Neural cell (in vitro differentiated cells): ENCODE measurements at regions not wholly inside any gene's neighbourhood (a gene's known extent, or its start where the extent isn't known, plus 50 kb on each side); places are given as distances from the start of the nearest gene placed in this dataset.

Experiments used
- H2AFZ ChIP-seq: fragments of 200-600, 300-800 bp; sonication (generic), shearing (Covaris generic); 2 replicates; pipeline ENCODE4 v1.6.0; 2014; ENCODE audit warnings: low read depth, mild to moderate bottlenecking, antibody characterized with exemption, low read length, moderate library complexity
- H3F3A ChIP-seq: fragments of 200-600 bp; shearing (Covaris generic); 2 replicates; pipeline ENCODE4 v1.6.1; 2016; ENCODE audit warnings: mild to moderate bottlenecking, moderate library complexity, mixed read lengths, antibody characterized with exemption, low read length; ENCODE audit not compliant: insufficient read depth, poor library complexity, severe bottlenecking
- H3K27ac ChIP-seq: fragments of 200-600, 300-800 bp; sonication (generic), shearing (Covaris generic); 2 replicates; pipeline ENCODE4 v1.5.1; 2014; ENCODE audit warnings: mild to moderate bottlenecking, low read length, moderate library complexity
- H3K27me3 ChIP-seq: fragments of 300-800, 200-600 bp; sonication (generic), shearing (Covaris generic); 2 replicates; pipeline ENCODE4 v1.6.0; 2014; ENCODE audit warnings: mild to moderate bottlenecking, low read depth, low read length, moderate library complexity; ENCODE audit not compliant: insufficient read depth
- H3K36me3 ChIP-seq: fragments of 300-800, 200-600 bp; sonication (generic), shearing (Covaris generic); 2 replicates; pipeline ENCODE4 v1.5.1; 2014; ENCODE audit warnings: mild to moderate bottlenecking, antibody characterized with exemption, low read length, moderate library complexity; ENCODE audit not compliant: insufficient read depth
- H3K4me2 ChIP-seq: fragments of 300-800, 200-600 bp; sonication (generic), shearing (Covaris generic); 2 replicates; pipeline ENCODE4 v1.6.0; 2014; ENCODE audit warnings: mild to moderate bottlenecking, low read length
- H3K4me3 ChIP-seq: fragments of 300-800, 200-600 bp; sonication (generic), shearing (Covaris generic); 2 replicates; pipeline ENCODE4 v1.5.1; 2014; ENCODE audit warnings: mild to moderate bottlenecking, low read length, moderate library complexity
- H3K79me2 ChIP-seq: fragments of 200-600 bp; shearing (Covaris generic); replicated peaks from 2 replicates; pipeline ENCODE4 v1.6.0; 2014; ENCODE audit warnings: mild to moderate bottlenecking, low read length, moderate library complexity; ENCODE audit not compliant: insufficient read depth
- H3K9ac ChIP-seq: fragments of 300-800, 200-600 bp; sonication (generic), shearing (Covaris generic); 2 replicates; pipeline ENCODE4 v1.6.1; 2016; ENCODE audit warnings: mild to moderate bottlenecking, low read length, mixed read lengths
- H3K9me2 ChIP-seq: fragments of 200-600 bp; shearing (Covaris generic); 2 replicates; pipeline ENCODE4 v1.6.1; 2016; ENCODE audit warnings: mild to moderate bottlenecking, low read length, mixed read lengths; ENCODE audit not compliant: insufficient read depth
- H3K9me3 ChIP-seq: fragments of 200-600, 300-800 bp; sonication (generic), shearing (Covaris generic); 2 replicates; pipeline ENCODE4 v1.6.1; 2016; ENCODE audit warnings: mild to moderate bottlenecking, mixed run types, low read length, moderate library complexity, mixed read lengths
- H4K20me1 ChIP-seq: fragments of 200-600 bp; shearing (Covaris generic); 2 replicates; pipeline ENCODE4 v1.6.1; 2016; ENCODE audit warnings: mild to moderate bottlenecking, mixed run types; ENCODE audit not compliant: insufficient read depth
- EP300 ChIP-seq: fragments of 450-650 bp; conservative IDR thresholded peaks from 2 replicates; pipeline ENCODE4 v1.6.1; 2014; ENCODE audit warnings: antibody characterized with exemption, mild to moderate bottlenecking, moderate library complexity; ENCODE audit not compliant: poor library complexity, severe bottlenecking
- EZH2 ChIP-seq: fragments of 200-600, 300-800 bp; shearing (Covaris generic), sonication (generic); IDR thresholded peaks from 2 replicates; pipeline ENCODE4 v1.6.1; 2014; ENCODE audit warnings: antibody characterized with exemption, low read length, borderline replicate concordance, mild to moderate bottlenecking; ENCODE audit not compliant: insufficient read depth, poor library complexity, severe bottlenecking
- MXI1 ChIP-seq: fragments of 450-650 bp; conservative IDR thresholded peaks from 2 replicates; pipeline ENCODE4 v1.6.1; 2014; ENCODE audit warnings: antibody characterized with exemption, mild to moderate bottlenecking; ENCODE audit not compliant: poor library complexity, severe bottlenecking
- POLR2AphosphoS5 ChIP-seq: IDR thresholded peaks from 2 replicates; pipeline ENCODE4 v1.6.1; 2012
- RAD21 ChIP-seq: fragments of 450-650 bp; conservative IDR thresholded peaks from 2 replicates; pipeline ENCODE4 v1.6.1; 2014; ENCODE audit warnings: antibody characterized with exemption, mild to moderate bottlenecking, moderate library complexity
- SMC3 ChIP-seq: fragments of 450-650 bp; conservative IDR thresholded peaks from 2 replicates; pipeline ENCODE4 v1.6.1; 2014; ENCODE audit warnings: antibody characterized with exemption, mild to moderate bottlenecking, moderate library complexity; ENCODE audit not compliant: poor library complexity
- TAF1 ChIP-seq: IDR thresholded peaks from 2 replicates; pipeline ENCODE4 v1.6.1; 2012; ENCODE audit warnings: low read depth
- TF ChIP-seq, protein P1 (sequence below): IDR thresholded peaks from 2 replicates; pipeline ENCODE4 v1.6.1; 2012; ENCODE audit warnings: borderline replicate concordance
- TF ChIP-seq, protein P2 (sequence below): fragments of 450-650 bp; IDR thresholded peaks from 2 replicates; pipeline ENCODE4 v1.5.1; 2014; ENCODE audit warnings: antibody characterized with exemption, mild to moderate bottlenecking, moderate library complexity; ENCODE audit not compliant: poor library complexity, severe bottlenecking

DNA sequence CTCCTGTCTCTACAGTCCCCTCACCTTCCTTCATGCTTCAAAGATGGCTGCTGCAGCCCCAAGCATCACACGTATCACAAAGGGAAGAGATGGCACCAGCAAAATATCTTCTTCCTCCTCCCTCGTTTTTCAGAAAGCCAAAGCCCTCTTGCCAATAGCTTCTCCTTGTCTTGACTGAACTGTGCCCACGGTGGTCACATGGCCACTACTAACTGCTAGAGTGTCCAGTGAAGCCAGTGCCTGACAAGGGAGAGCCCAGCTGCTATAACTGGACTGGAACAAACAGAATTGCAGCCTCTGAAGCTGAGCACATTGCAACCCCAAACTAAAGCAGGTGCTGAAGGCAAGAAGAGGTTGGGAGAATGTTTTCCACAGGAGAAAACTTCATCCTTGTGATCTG lies 120.8 kb upstream of the RET start:
- Histone ChIP-seq H4K20me1 (no peaks in the 10 kb centered on the region), H3K36me3 (no peaks in the 10 kb centered on the region), H3K9me3 (no peaks in the 10 kb centered on the region), H3K9ac (no peak overlapping the region), H3K9me2 (no peaks in the 10 kb centered on the region), H3F3A (no peaks in the 10 kb centered on the region), H3K79me2 (no peaks in the 10 kb centered on the region), H3K27ac (no peak overlapping the region), H2AFZ (no peak overlapping the region), H3K4me2 (no peak overlapping the region), H3K4me3 (no peak overlapping the region), H3K27me3 (no peaks in the 10 kb centered on the region)
- TF ChIP-seq TAF1 = no peak
- no peak for TF ChIP-seq EP300
- TF ChIP-seq RAD21 = no peak
- TF ChIP-seq, protein P1, sequence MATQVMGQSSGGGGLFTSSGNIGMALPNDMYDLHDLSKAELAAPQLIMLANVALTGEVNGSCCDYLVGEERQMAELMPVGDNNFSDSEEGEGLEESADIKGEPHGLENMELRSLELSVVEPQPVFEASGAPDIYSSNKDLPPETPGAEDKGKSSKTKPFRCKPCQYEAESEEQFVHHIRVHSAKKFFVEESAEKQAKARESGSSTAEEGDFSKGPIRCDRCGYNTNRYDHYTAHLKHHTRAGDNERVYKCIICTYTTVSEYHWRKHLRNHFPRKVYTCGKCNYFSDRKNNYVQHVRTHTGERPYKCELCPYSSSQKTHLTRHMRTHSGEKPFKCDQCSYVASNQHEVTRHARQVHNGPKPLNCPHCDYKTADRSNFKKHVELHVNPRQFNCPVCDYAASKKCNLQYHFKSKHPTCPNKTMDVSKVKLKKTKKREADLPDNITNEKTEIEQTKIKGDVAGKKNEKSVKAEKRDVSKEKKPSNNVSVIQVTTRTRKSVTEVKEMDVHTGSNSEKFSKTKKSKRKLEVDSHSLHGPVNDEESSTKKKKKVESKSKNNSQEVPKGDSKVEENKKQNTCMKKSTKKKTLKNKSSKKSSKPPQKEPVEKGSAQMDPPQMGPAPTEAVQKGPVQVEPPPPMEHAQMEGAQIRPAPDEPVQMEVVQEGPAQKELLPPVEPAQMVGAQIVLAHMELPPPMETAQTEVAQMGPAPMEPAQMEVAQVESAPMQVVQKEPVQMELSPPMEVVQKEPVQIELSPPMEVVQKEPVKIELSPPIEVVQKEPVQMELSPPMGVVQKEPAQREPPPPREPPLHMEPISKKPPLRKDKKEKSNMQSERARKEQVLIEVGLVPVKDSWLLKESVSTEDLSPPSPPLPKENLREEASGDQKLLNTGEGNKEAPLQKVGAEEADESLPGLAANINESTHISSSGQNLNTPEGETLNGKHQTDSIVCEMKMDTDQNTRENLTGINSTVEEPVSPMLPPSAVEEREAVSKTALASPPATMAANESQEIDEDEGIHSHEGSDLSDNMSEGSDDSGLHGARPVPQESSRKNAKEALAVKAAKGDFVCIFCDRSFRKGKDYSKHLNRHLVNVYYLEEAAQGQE = no peak
- TF ChIP-seq, protein P2, sequence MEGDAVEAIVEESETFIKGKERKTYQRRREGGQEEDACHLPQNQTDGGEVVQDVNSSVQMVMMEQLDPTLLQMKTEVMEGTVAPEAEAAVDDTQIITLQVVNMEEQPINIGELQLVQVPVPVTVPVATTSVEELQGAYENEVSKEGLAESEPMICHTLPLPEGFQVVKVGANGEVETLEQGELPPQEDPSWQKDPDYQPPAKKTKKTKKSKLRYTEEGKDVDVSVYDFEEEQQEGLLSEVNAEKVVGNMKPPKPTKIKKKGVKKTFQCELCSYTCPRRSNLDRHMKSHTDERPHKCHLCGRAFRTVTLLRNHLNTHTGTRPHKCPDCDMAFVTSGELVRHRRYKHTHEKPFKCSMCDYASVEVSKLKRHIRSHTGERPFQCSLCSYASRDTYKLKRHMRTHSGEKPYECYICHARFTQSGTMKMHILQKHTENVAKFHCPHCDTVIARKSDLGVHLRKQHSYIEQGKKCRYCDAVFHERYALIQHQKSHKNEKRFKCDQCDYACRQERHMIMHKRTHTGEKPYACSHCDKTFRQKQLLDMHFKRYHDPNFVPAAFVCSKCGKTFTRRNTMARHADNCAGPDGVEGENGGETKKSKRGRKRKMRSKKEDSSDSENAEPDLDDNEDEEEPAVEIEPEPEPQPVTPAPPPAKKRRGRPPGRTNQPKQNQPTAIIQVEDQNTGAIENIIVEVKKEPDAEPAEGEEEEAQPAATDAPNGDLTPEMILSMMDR = no peak
- no peak for TF ChIP-seq POLR2AphosphoS5
- no peak for TF ChIP-seq EZH2
- TF ChIP-seq SMC3 = no peak
- no peak for TF ChIP-seq MXI1

DNA sequence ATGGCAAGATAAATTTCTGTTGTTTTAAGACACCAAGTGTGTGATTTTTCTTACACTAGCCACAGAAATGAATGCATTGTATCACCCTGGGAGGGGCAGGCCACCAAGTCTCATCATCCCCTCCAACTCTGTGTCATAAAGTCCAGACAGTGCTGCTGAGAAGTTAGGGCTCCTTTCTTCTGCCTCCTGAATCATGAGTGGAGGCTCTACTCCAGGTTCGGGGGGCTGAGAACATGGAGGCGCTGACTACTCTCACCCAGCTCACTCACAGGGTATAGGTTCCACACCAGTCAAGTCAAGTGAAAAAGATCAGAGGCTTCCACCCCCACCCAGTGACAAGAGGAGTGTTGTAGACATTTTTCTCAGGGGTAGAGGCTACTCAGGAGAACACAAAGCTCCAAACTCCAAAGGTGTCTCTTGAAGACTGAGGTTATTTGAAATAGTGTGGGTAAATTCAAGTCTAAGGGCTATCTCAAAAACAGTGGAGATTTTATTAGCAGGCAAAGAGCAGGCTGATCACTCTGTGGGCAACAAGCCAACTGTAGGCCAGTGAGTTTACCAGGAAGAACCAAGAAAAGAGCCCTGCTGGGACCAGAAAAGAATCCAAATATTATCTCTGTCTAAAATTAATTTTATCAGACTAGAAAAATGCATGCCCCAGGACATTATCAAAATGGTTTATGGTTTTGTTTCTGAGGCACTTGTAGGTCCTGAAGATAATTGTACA lies 118.6 kb upstream of the RET start:
- Histone ChIP-seq H3K27me3 (no peaks in the 10 kb centered on the region), H3K9ac (no peak overlapping the region), H3K4me2 (no peak overlapping the region), H2AFZ (no peak overlapping the region), H3K27ac (no peak overlapping the region), H3K9me3 (no peaks in the 10 kb centered on the region), H3F3A (no peaks in the 10 kb centered on the region), H3K36me3 (no peaks in the 10 kb centered on the region), H3K79me2 (no peaks in the 10 kb centered on the region), H3K4me3 (no peak overlapping the region), H4K20me1 (no peaks in the 10 kb centered on the region), H3K9me2 (no peaks in the 10 kb centered on the region)
- TF ChIP-seq, protein P2 = no peak
- no peak for TF ChIP-seq POLR2AphosphoS5
- TF ChIP-seq TAF1 = no peak
- no peak for TF ChIP-seq EP300
- TF ChIP-seq MXI1 = no peak
- no peak for TF ChIP-seq SMC3
- no peak for TF ChIP-seq EZH2
- TF ChIP-seq, protein P1 = no peak
- no peak for TF ChIP-seq RAD21
